Astrocyte (in vitro differentiated cells and primary cell): ENCODE measurements at regions not wholly inside any gene's neighbourhood (a gene's known extent, or its start where the extent isn't known, plus 50 kb on each side); places are given as distances from the start of the nearest gene placed in this dataset.

Source experiments
- DNase-seq: peaks from one replicate; pipeline ENCODE4 v3.0.0-alpha.2; 2010; ENCODE audit warnings: low read depth
- FAIRE-seq: peaks from 2 replicates; lab custom pipeline; 2011; peaks lifted over from hg19 to GRCh38; lab: Jason Lieb, UNC
- H2AFZ ChIP-seq: 2 replicates; pipeline ENCODE4 v1.6.0; 2012; ENCODE audit warnings: low read depth, low read length, inconsistent platforms
- H3K27ac ChIP-seq: 2 replicates; pipeline ENCODE4 v1.5.1; 2011; ENCODE audit warnings: low read depth, low read length, inconsistent platforms
- H3K27me3 ChIP-seq: 2 replicates; pipeline ENCODE4 v1.6.0; 2011; ENCODE audit warnings: low read length, inconsistent platforms; ENCODE audit not compliant: insufficient read depth
- H3K36me3 ChIP-seq: 2 replicates; pipeline ENCODE4 v1.5.1; 2011; ENCODE audit warnings: low read length, inconsistent platforms; ENCODE audit not compliant: insufficient read depth
- H3K4me1 ChIP-seq: 2 replicates; pipeline ENCODE4 v1.5.1; 2011; ENCODE audit warnings: low read length, inconsistent platforms; ENCODE audit not compliant: insufficient read depth
- H3K4me2 ChIP-seq: 2 replicates; pipeline ENCODE4 v1.6.0; 2012; ENCODE audit warnings: low read length, inconsistent platforms
- H3K4me3 ChIP-seq: 2 replicates; pipeline ENCODE4 v1.5.1; 2011; ENCODE audit warnings: low read depth, mild to moderate bottlenecking, low read length, inconsistent platforms; ENCODE audit not compliant: insufficient read depth
- H3K79me2 ChIP-seq: 2 replicates; pipeline ENCODE4 v1.6.0; 2012; ENCODE audit warnings: mild to moderate bottlenecking, low read length, inconsistent platforms; ENCODE audit not compliant: insufficient read depth
- H3K9ac ChIP-seq: 2 replicates; pipeline ENCODE4 v1.6.0; 2012; ENCODE audit warnings: mild to moderate bottlenecking, low read length, inconsistent platforms
- H3K9me3 ChIP-seq: 2 replicates; pipeline ENCODE4 v1.5.1; 2012; ENCODE audit warnings: low read depth, mild to moderate bottlenecking, low read length, inconsistent platforms; ENCODE audit not compliant: insufficient read depth
- H4K20me1 ChIP-seq: 2 replicates; pipeline ENCODE4 v1.6.0; 2012; ENCODE audit warnings: low read length, inconsistent platforms; ENCODE audit not compliant: insufficient read depth
- H3K27ac Mint-ChIP-seq: one replicate; pipeline ENCODE4 v1.8.0; 2021; ENCODE audit warnings: mild to moderate bottlenecking, mixed read lengths; ENCODE audit not compliant: unreplicated experiment
- H3K27me3 Mint-ChIP-seq: one replicate; pipeline ENCODE4 v1.8.0; 2021; ENCODE audit warnings: low read depth, mixed read lengths; ENCODE audit not compliant: unreplicated experiment
- H3K36me3 Mint-ChIP-seq: one replicate; pipeline ENCODE4 v1.8.0; 2021; ENCODE audit warnings: low read depth, mixed read lengths; ENCODE audit not compliant: unreplicated experiment
- H3K4me1 Mint-ChIP-seq: one replicate; pipeline ENCODE4 v1.8.0; 2021; ENCODE audit warnings: low read depth, mixed read lengths; ENCODE audit not compliant: unreplicated experiment
- H3K4me3 Mint-ChIP-seq: one replicate; pipeline ENCODE4 v1.8.0; 2021; ENCODE audit warnings: mild to moderate bottlenecking, moderate library complexity, mixed read lengths; ENCODE audit not compliant: unreplicated experiment
- H3K9me3 Mint-ChIP-seq: one replicate; pipeline ENCODE4 v1.8.0; 2021; ENCODE audit warnings: mild to moderate bottlenecking, mixed read lengths; ENCODE audit not compliant: unreplicated experiment
- EZH2 ChIP-seq: IDR thresholded peaks from 2 replicates; pipeline ENCODE4 v1.6.1; 2012; ENCODE audit warnings: mild to moderate bottlenecking, low read length, inconsistent platforms; ENCODE audit not compliant: insufficient read depth
- TF ChIP-seq, protein P1 (sequence below): IDR thresholded peaks from 2 replicates; pipeline ENCODE4 v1.5.1; 2011; ENCODE audit warnings: low read depth, mild to moderate bottlenecking, inconsistent platforms, low read length, moderate library complexity; ENCODE audit not compliant: insufficient read depth

DNA sequence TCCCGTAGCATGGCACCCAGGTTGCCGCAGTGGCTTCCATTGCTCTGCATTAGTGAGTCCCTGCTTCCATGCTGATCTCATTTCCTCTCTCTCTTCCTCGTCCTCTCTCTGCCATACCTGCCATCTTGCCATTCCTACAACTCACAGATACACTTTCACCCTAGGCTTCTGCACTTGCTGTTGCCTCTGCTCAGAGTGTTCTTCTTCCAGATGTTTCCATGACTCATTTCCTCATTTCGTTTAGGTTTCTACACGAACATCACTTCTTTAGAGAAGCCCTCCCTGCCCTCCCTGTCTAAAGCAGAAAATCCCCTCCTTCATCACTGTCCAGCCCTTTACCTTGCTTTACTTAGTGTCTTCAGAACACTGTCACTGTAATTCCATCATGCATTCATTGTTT lies 115.2 kb upstream of the WWC1 start:
- Mint-ChIP-seq H3K36me3 (peaks cover 19% of the 10 kb centered on the region), H3K27ac (no peak overlapping the region), H3K9me3 (peaks cover 2% of the 10 kb centered on the region), H3K4me3 (no peak overlapping the region), H3K4me1 (peaks cover 9% of the 10 kb centered on the region), H3K27me3 (peaks cover 4% of the 10 kb centered on the region)
- Histone ChIP-seq H3K9me3 (no peaks in the 10 kb centered on the region), H3K27me3 (no peaks in the 10 kb centered on the region), H3K4me2 (no peak overlapping the region), H3K79me2 (no peaks in the 10 kb centered on the region), H4K20me1 (no peaks in the 10 kb centered on the region), H2AFZ (no peak overlapping the region), H3K4me1 (peaks cover 5% of the 10 kb centered on the region), H3K36me3 (no peaks in the 10 kb centered on the region), H3K9ac (no peak overlapping the region), H3K27ac (no peak overlapping the region), H3K4me3 (no peak overlapping the region)
- no peak for TF ChIP-seq EZH2
- TF ChIP-seq, protein P1, sequence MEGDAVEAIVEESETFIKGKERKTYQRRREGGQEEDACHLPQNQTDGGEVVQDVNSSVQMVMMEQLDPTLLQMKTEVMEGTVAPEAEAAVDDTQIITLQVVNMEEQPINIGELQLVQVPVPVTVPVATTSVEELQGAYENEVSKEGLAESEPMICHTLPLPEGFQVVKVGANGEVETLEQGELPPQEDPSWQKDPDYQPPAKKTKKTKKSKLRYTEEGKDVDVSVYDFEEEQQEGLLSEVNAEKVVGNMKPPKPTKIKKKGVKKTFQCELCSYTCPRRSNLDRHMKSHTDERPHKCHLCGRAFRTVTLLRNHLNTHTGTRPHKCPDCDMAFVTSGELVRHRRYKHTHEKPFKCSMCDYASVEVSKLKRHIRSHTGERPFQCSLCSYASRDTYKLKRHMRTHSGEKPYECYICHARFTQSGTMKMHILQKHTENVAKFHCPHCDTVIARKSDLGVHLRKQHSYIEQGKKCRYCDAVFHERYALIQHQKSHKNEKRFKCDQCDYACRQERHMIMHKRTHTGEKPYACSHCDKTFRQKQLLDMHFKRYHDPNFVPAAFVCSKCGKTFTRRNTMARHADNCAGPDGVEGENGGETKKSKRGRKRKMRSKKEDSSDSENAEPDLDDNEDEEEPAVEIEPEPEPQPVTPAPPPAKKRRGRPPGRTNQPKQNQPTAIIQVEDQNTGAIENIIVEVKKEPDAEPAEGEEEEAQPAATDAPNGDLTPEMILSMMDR = no peak
- DNase-seq (no peak), FAIRE-seq (no peak)

DNA sequence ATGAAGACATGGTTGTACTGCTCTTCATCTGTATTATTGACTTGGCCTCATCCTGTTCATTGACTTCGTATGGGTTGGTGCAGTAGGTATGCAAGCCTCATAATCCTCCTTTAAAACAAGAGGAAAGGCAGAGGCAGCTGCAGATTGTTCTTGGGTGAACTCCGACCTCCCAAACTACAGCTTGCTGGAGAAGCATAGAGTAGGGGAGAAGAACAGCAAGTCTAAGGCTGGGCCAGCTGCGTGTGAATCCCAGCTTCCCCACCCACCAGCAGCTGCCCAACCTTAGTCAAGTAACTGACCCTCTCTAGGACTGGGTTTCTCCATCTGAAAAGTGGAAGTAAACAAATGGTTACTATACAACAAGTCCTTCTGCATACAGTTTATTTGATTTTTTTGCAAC lies 114.5 kb upstream of the WWC1 start:
- Histone ChIP-seq H3K36me3 (no peaks in the 10 kb centered on the region), H3K4me3 (no peak overlapping the region), H4K20me1 (no peaks in the 10 kb centered on the region), H3K4me1 (peaks cover 6% of the 10 kb centered on the region), H3K27me3 (no peaks in the 10 kb centered on the region), H2AFZ (no peak overlapping the region), H3K9ac (no peak overlapping the region), H3K4me2 (no peak overlapping the region), H3K27ac (no peak overlapping the region), H3K79me2 (no peaks in the 10 kb centered on the region), H3K9me3 (no peaks in the 10 kb centered on the region)
- Mint-ChIP-seq H3K36me3 (peaks cover 19% of the 10 kb centered on the region), H3K27ac (no peak overlapping the region), H3K9me3 (peaks cover 2% of the 10 kb centered on the region), H3K4me1 (peaks cover 10% of the 10 kb centered on the region), H3K27me3 (peaks cover 4% of the 10 kb centered on the region), H3K4me3 (no peak overlapping the region)
- FAIRE-seq (no peak), DNase-seq (no peak)
- no peak for TF ChIP-seq EZH2
- TF ChIP-seq, protein P1 = no peak

DNA sequence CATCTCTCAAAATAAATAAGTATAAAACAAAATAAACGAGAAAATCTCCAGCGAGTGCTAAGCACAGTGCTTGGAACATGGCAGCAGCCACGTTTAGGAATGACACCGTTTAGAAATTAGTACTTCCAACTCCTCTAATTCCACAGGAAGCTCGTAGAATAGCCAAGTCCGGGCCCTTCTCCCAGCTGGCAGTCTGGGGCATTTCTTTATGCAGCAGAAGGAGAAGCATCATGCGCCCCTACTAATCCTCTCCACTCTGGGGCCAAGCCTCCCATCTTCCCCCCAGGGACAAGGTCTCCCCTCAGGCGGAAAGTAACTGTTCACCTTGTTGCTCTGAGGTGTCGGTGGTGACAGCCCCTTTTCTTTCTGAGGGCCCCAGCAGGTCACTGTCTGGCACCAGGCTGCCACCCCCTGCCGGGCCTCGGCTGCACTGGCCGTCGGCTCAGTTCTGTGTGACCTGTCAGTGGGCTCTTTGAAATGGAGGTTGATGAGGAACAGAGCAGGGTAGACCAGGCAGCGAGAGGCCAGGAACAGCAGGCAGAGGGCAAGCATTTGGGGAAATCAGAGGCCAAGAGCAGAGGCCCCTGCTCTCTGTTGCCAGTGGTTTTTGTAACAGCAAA lies 113.5 kb upstream of the WWC1 start:
- no peak overlapping the region for H3K27ac Mint-ChIP-seq

More for the DNA sequence above, 113.5 kb upstream of the WWC1 start:
- no peaks in the 10 kb centered on the region for H3K36me3 ChIP-seq
- H3K79me2 ChIP-seq = no peaks in the 10 kb centered on the region
- Mint-ChIP-seq H3K27me3 (peaks cover 4% of the 10 kb centered on the region), H3K9me3 (peaks cover 2% of the 10 kb centered on the region), H3K4me3 (no peak overlapping the region), H3K36me3 (peaks cover 22% of the 10 kb centered on the region), H3K4me1 (peaks cover 13% of the 10 kb centered on the region)
- peaks cover 6% of the 10 kb centered on the region for H3K4me1 ChIP-seq
- no peaks in the 10 kb centered on the region for H3K27me3 ChIP-seq
- H3K27ac ChIP-seq = no peak overlapping the region
- no peak for FAIRE-seq
- no peaks in the 10 kb centered on the region for H3K9me3 ChIP-seq
- TF ChIP-seq EZH2 = no peak
- TF ChIP-seq, protein P1 = no peak
- no peak overlapping the region for H3K4me2 ChIP-seq
- no peak for DNase-seq
- H4K20me1 ChIP-seq = no peaks in the 10 kb centered on the region
- no peak overlapping the region for H3K9ac ChIP-seq
- H2AFZ ChIP-seq = no peak overlapping the region
- no peak overlapping the region for H3K4me3 ChIP-seq
